Upper lobe of right lung (tissue), 1 donor: ENCODE measurements at regions not wholly inside any gene's neighbourhood (a gene's known extent, or its start where the extent isn't known, plus 50 kb on each side); places are given as distances from the start of the nearest gene placed in this dataset.

ENCODE experiments used
- ATAC-seq: fragments of 200-7000 bp; cut with Tn5 transposase; one replicate; pipeline ENCODE4 v1.9.1; 2020; ENCODE audit warnings: mild to moderate bottlenecking, moderate library complexity
- DNase-seq: peaks from one replicate; pipeline ENCODE4 v3.0.0-alpha.2; 2020
- H3K27ac ChIP-seq: fragments of 200-600 bp; one replicate; pipeline ENCODE4 v1.8.0; 2022
- H3K27me3 ChIP-seq: fragments of 200-600 bp; one replicate; pipeline ENCODE4 v1.8.0; 2022; ENCODE audit warnings: mild to moderate bottlenecking
- H3K36me3 ChIP-seq: fragments of 200-600 bp; one replicate; pipeline ENCODE4 v1.8.0; 2022
- H3K4me1 ChIP-seq: fragments of 200-600 bp; one replicate; pipeline ENCODE4 v1.8.0; 2022
- H3K4me3 ChIP-seq: fragments of 200-600 bp; one replicate; pipeline ENCODE4 v1.8.0; 2022; ENCODE audit warnings: mild to moderate bottlenecking
- H3K9me3 ChIP-seq: fragments of 200-600 bp; one replicate; pipeline ENCODE4 v1.8.0; 2022
- intact Hi-C: fragments of 100-400 bp; cut with DNase I; formaldehyde crosslinking; loops from one replicate; pipeline ENCODE4 v1.11.0; 2022
- TF ChIP-seq, protein P1 (sequence below): fragments of 200-600 bp; IDR thresholded peaks from one replicate; pipeline ENCODE4 v1.8.0; 2022; ENCODE audit warnings: antibody characterized with exemption
- donor health status: DM: no; HTN: yes; CAD: no; lungs with severe emphysema.

GRCh38 chr12:27148791-27149190 is 66.4 kb upstream of the C12orf71 start:
- H3K27me3 ChIP-seq = no peaks in the 10 kb centered on the region
- ATAC-seq = no peak
- TF ChIP-seq, protein P1, sequence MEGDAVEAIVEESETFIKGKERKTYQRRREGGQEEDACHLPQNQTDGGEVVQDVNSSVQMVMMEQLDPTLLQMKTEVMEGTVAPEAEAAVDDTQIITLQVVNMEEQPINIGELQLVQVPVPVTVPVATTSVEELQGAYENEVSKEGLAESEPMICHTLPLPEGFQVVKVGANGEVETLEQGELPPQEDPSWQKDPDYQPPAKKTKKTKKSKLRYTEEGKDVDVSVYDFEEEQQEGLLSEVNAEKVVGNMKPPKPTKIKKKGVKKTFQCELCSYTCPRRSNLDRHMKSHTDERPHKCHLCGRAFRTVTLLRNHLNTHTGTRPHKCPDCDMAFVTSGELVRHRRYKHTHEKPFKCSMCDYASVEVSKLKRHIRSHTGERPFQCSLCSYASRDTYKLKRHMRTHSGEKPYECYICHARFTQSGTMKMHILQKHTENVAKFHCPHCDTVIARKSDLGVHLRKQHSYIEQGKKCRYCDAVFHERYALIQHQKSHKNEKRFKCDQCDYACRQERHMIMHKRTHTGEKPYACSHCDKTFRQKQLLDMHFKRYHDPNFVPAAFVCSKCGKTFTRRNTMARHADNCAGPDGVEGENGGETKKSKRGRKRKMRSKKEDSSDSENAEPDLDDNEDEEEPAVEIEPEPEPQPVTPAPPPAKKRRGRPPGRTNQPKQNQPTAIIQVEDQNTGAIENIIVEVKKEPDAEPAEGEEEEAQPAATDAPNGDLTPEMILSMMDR = no peak
- no peak overlapping the region for H3K27ac ChIP-seq
- H3K4me3 ChIP-seq = no peak overlapping the region
- DNase-seq = no peak
- H3K36me3 ChIP-seq = no peaks in the 10 kb centered on the region
- H3K4me1 ChIP-seq = peaks cover 3% of the 10 kb centered on the region
- intact Hi-C loops = no loop called here
- H3K9me3 ChIP-seq = no peaks in the 10 kb centered on the region

- H3K4me3 ChIP-seq = no peak overlapping the region
- DNase-seq = no peak
- ATAC-seq = no peak
- no peaks in the 10 kb centered on the region for H3K4me1 ChIP-seq
- H3K27me3 ChIP-seq = no peaks in the 10 kb centered on the region
- no peaks in the 10 kb centered on the region for H3K9me3 ChIP-seq
- intact Hi-C loops = no loop called here
- H3K27ac ChIP-seq = no peak overlapping the region
- TF ChIP-seq, protein P1 = no peak
- H3K36me3 ChIP-seq = no peaks in the 10 kb centered on the region
Measured at GRCh38 chr12:27151479-27151878, 69.1 kb upstream of the C12orf71 start.

- DNase-seq = no peak
- intact Hi-C loops = no loop called here
- H3K27me3 ChIP-seq = no peaks in the 10 kb centered on the region
- H3K27ac ChIP-seq = no peak overlapping the region
- H3K36me3 ChIP-seq = no peaks in the 10 kb centered on the region
- no peaks in the 10 kb centered on the region for H3K9me3 ChIP-seq
- H3K4me1 ChIP-seq = no peaks in the 10 kb centered on the region
- no peak overlapping the region for H3K4me3 ChIP-seq
- TF ChIP-seq, protein P1 = no peak
- no peak for ATAC-seq
Measured at GRCh38 chr12:27158297-27158696, 75.9 kb upstream of the C12orf71 start.

DNA sequence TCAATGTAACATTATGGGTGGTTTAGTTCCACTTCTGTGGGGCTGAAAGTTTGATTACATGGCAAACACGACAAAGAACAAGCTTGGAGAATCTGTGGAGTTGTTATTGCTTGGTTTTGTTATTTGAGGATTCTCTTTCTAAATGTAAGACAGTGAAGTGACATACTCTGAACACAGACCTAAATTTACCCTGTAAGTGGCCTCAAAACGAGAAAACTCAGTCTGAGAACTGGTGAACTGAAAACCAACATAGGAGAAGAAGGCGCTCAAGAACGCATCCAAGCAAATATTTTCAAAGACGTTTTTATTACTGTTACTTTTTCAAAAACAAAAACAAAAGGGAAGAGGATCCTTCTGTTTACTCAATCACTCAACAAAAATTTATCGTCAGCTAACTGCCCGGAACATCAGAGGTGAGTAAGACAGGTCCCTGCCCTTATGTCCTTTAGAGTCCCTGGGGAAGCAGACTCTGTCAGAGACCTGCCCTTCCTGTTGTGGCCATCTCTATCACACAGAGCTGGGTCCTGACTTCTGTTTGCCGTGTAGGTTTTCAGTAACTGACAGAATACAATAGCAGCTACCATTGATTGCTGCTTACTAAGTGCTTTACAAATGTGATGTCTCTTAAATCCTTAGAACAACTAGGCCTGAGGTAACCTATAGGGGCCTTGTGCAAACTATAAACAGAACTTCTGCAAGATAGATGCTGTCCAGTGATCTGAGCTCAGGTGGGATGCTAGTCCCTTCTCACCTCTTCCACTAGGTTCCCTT is 79.3 kb upstream of the C12orf71 start:
- Histone ChIP-seq H3K4me1 (no peaks in the 10 kb centered on the region), H3K27me3 (no peaks in the 10 kb centered on the region), H3K4me3 (no peak overlapping the region), H3K9me3 (no peaks in the 10 kb centered on the region), H3K27ac (no peak overlapping the region), H3K36me3 (no peaks in the 10 kb centered on the region)
- DNase-seq = no peak
- TF ChIP-seq, protein P1 = no peak
- ATAC-seq = no peak
- intact Hi-C loops = no loop called here

GRCh38 chr12:27162229-27162537 is 79.8 kb upstream of the C12orf71 start:
- DNase-seq = no peak

More at GRCh38 chr12:27162229-27162537, 79.8 kb upstream of the C12orf71 start:
- H3K27me3 ChIP-seq = no peaks in the 10 kb centered on the region
- TF ChIP-seq, protein P1 = no peak
- H3K4me1 ChIP-seq = no peaks in the 10 kb centered on the region
- ATAC-seq = no peak
- H3K9me3 ChIP-seq = no peaks in the 10 kb centered on the region
- no peak overlapping the region for H3K4me3 ChIP-seq
- intact Hi-C loops = no loop called here
- no peak overlapping the region for H3K27ac ChIP-seq
- no peaks in the 10 kb centered on the region for H3K36me3 ChIP-seq
